ENCODE measurements at regions not wholly inside any gene's neighbourhood (a gene's known extent, or its start where the extent isn't known, plus 50 kb on each side); places are given as distances from the start of the nearest gene placed in this dataset.

- H3K27me3 ChIP-seq (ENCODE audit: control insufficient read depth, low read length), result no peaks in the 10 kb centered on the region
- 0 out of 2 replicates have a peak, but pooled peaks cover 5% of the 10 kb centered on the region for H3K9me3 ChIP-seq (ENCODE audit: control insufficient read depth, insufficient read depth, low read length)
- no peaks in the 10 kb centered on the region for H3F3A ChIP-seq (ENCODE audit: control insufficient read depth, insufficient read depth)
- H3K4me3 ChIP-seq (ENCODE audit: low read length), result no peak overlapping the region
- no peak for TF ChIP-seq EZH2phosphoT487 (IDR thresholded peaks at IDR 0.05; ENCODE audit: borderline replicate concordance, low read length)
- no peak for TF ChIP-seq CTCF (IDR thresholded peaks at IDR 0.05; ENCODE audit: low read depth, low read length, poor library complexity, severe bottlenecking)
- no peaks in the 10 kb centered on the region for H4K20me1 ChIP-seq (ENCODE audit: control insufficient read depth, insufficient read depth, low read depth, low read length)
- no peaks in the 10 kb centered on the region for H3K79me2 ChIP-seq (ENCODE audit: control insufficient read depth, low read length)
- H3K9me2 ChIP-seq (replicated peaks; ENCODE audit: control insufficient read depth, low read length), result no peaks in the 10 kb centered on the region
- H3K4me2 ChIP-seq (ENCODE audit: low read length), result no peak overlapping the region
- H3K36me3 ChIP-seq (ENCODE audit: control insufficient read depth, low read length), result no peaks in the 10 kb centered on the region
- H3K27ac ChIP-seq (ENCODE audit: low read depth, low read length), result no peak overlapping the region
- peaks cover 11% of the 10 kb centered on the region for H3K4me1 ChIP-seq (ENCODE audit: control insufficient read depth, low read length)
Observed at GRCh38 chr16:17029602-17030350, 441.0 kb downstream of the XYLT1 start.

GRCh38 chr16:17031484-17032268 is 439.1 kb downstream of the XYLT1 start:
- Histone ChIP-seq H3K9me3 (ENCODE audit: control insufficient read depth, insufficient read depth, low read length) (0 out of 2 replicates have a peak, but pooled peaks cover 5% of the 10 kb centered on the region), H3K4me1 (ENCODE audit: control insufficient read depth, low read length) (peaks cover 8% of the 10 kb centered on the region), H3K4me3 (ENCODE audit: low read length) (no peak overlapping the region), H3K4me2 (ENCODE audit: low read length) (no peak overlapping the region), H3K9me2 (replicated peaks; ENCODE audit: control insufficient read depth, low read length) (no peaks in the 10 kb centered on the region), H4K20me1 (ENCODE audit: control insufficient read depth, insufficient read depth, low read depth, low read length) (no peaks in the 10 kb centered on the region), H3K27me3 (ENCODE audit: control insufficient read depth, low read length) (no peaks in the 10 kb centered on the region), H3K36me3 (ENCODE audit: control insufficient read depth, low read length) (no peaks in the 10 kb centered on the region), H3F3A (ENCODE audit: control insufficient read depth, insufficient read depth) (no peaks in the 10 kb centered on the region), H3K79me2 (ENCODE audit: control insufficient read depth, low read length) (no peaks in the 10 kb centered on the region), H3K27ac (ENCODE audit: low read depth, low read length) (no peak overlapping the region)
- TF ChIP-seq CTCF (IDR thresholded peaks at IDR 0.05; ENCODE audit: low read depth, low read length, poor library complexity, severe bottlenecking), result no peak
- TF ChIP-seq EZH2phosphoT487 (IDR thresholded peaks at IDR 0.05; ENCODE audit: borderline replicate concordance, low read length), result no peak

GRCh38 chr16:17032332-17032731 is 438.4 kb downstream of the XYLT1 start:
- Histone ChIP-seq H3K36me3 (ENCODE audit: control insufficient read depth, low read length) (no peaks in the 10 kb centered on the region), H3K4me2 (ENCODE audit: low read length) (no peak overlapping the region), H3K4me1 (ENCODE audit: control insufficient read depth, low read length) (peaks cover 2% of the 10 kb centered on the region), H3F3A (ENCODE audit: control insufficient read depth, insufficient read depth) (no peaks in the 10 kb centered on the region), H3K27me3 (ENCODE audit: control insufficient read depth, low read length) (no peaks in the 10 kb centered on the region), H3K27ac (ENCODE audit: low read depth, low read length) (no peak overlapping the region), H4K20me1 (ENCODE audit: control insufficient read depth, insufficient read depth, low read depth, low read length) (no peaks in the 10 kb centered on the region), H3K9me2 (replicated peaks; ENCODE audit: control insufficient read depth, low read length) (no peaks in the 10 kb centered on the region), H3K4me3 (ENCODE audit: low read length) (no peak overlapping the region), H3K9me3 (ENCODE audit: control insufficient read depth, insufficient read depth, low read length) (0 out of 2 replicates have a peak, but pooled peaks cover 5% of the 10 kb centered on the region), H3K79me2 (ENCODE audit: control insufficient read depth, low read length) (no peaks in the 10 kb centered on the region)
- TF ChIP-seq EZH2phosphoT487 (IDR thresholded peaks at IDR 0.05; ENCODE audit: borderline replicate concordance, low read length), result no peak
- no peak for TF ChIP-seq CTCF (IDR thresholded peaks at IDR 0.05; ENCODE audit: low read depth, low read length, poor library complexity, severe bottlenecking)

Data from DOHH2 (cell line).